NT2/D1 (cell line): ENCODE measurements at regions not wholly inside any gene's neighbourhood (a gene's known extent, or its start where the extent isn't known, plus 50 kb on each side); places are given as distances from the start of the nearest gene placed in this dataset.
"Not testable (repeated sequence)": the region's sequence is repeated elsewhere in the genome, so short reads cannot be mapped to it uniquely, and the experiment has no call there.

Experiments used
- DNase-seq: peaks from one replicate; pipeline ENCODE4 v3.0.0-alpha.2; 2011; ENCODE audit warnings: low read depth, low spot score
- H3K27me3 ChIP-seq: 2 replicates; pipeline ENCODE4 v1.6.0; 2011; ENCODE audit warnings: mild to moderate bottlenecking; ENCODE audit not compliant: insufficient read length, insufficient read depth
- H3K36me3 ChIP-seq: 2 replicates; pipeline ENCODE4 v1.6.1; 2011; ENCODE audit warnings: mild to moderate bottlenecking, low read length, mixed read lengths; ENCODE audit not compliant: insufficient read depth, insufficient read length
- H3K4me1 ChIP-seq: 2 replicates; pipeline ENCODE4 v1.5.1; 2011; ENCODE audit not compliant: insufficient read depth, insufficient read length
- H3K4me3 ChIP-seq: 2 replicates; pipeline ENCODE4 v1.5.1; 2011; ENCODE audit warnings: low read depth; ENCODE audit not compliant: insufficient read length
- H3K9ac ChIP-seq: 2 replicates; pipeline ENCODE4 v1.6.0; 2011; ENCODE audit warnings: low read depth; ENCODE audit not compliant: insufficient read length
- H3K9me3 ChIP-seq: 2 replicates; pipeline ENCODE4 v1.5.1; 2011; ENCODE audit warnings: mild to moderate bottlenecking, low read length; ENCODE audit not compliant: insufficient read depth
- SUZ12 ChIP-seq: IDR thresholded peaks from 2 replicates; pipeline ENCODE4 v1.6.1; 2011; ENCODE audit not compliant: insufficient read length, insufficient read depth; ENCODE audit errors: extremely low read depth
- YY1 ChIP-seq: IDR thresholded peaks from 2 replicates; pipeline ENCODE4 v1.6.1; 2011; ENCODE audit not compliant: insufficient read length, insufficient read depth
- ZNF274 ChIP-seq: IDR thresholded peaks from 2 replicates; pipeline ENCODE4 v1.6.1; 2011; ENCODE audit warnings: mild to moderate bottlenecking, low read depth, low read length

DNA sequence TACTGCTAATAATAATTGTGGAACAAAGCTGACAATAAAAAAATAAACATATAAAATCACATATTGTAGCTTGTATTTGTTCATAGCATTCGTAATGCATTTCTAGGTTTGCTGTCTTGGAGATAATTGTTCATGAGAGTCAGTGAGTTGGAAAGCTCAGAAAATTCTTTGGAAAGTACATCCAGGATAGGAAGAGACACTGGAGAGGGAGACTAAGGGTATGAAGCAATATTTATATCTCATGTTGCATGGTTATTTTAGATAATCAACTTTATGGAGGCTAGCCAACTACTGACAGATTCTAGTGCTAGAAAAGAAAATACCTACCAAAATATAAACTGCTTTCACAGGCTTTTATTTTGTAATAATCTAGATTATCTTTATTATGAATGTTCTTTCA is 1095.2 kb downstream of the FSCB start:
- no peak for DNase-seq

DNA sequence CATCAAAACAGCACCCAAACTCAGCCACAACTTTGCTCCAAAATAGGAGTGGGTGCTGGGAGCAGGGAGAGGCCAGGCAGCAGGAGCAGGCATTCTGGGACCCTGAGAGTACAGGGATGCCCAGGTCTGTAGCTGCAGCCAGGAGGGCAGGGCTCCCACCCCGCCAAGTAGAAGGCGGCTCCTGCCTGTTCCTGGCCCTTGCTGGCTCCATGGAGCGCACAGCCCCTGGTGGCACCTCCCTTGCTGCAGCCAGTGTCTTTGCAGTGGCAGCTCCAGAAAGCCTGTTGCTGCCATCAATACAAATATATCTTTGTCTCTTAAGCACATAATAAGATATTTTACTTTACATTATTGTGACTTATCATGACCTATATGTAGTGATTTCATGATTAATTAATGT is 1096.5 kb downstream of the FSCB start:
- TF ChIP-seq SUZ12 (no peak), ZNF274 (no peak), YY1 (no peak)

More for the DNA sequence above, 1095.2 kb downstream of the FSCB start:
- Histone ChIP-seq H3K4me1 (no peaks in the 10 kb centered on the region), H3K27me3 (no peaks in the 10 kb centered on the region), H3K36me3 (no peaks in the 10 kb centered on the region), H3K9me3 (no peaks in the 10 kb centered on the region), H3K9ac (no peak overlapping the region), H3K4me3 (no peak overlapping the region)
- no peak for TF ChIP-seq YY1
- no peak for TF ChIP-seq SUZ12
- no peak for TF ChIP-seq ZNF274

DNA sequence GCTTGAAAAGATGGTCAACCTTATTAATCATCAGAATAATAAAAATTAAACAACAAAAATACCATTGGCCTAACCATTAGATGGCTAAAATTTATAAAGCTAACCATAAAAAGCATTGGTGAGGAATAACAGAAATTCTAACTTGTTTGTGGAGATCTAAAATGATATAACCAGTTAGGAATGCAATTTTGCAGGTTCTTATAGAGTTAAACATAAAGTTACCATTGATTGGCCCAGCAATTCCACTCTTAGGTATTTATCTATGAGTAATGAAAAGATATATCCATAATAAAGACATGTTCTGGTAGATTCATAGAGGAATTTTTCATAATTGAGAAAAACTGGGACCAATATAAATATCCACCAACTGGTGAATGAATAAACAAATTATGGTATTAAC is 1098.6 kb downstream of the FSCB start:
- no peak for TF ChIP-seq ZNF274
- TF ChIP-seq YY1, result no peak
- no peak for TF ChIP-seq SUZ12
- H3K9me3 ChIP-seq, result no peaks in the 10 kb centered on the region
- no peak for DNase-seq

More for the DNA sequence above, 1096.5 kb downstream of the FSCB start:
- no peaks in the 10 kb centered on the region for H3K9me3 ChIP-seq
- DNase-seq, result no peak
- no peak overlapping the region for H3K9ac ChIP-seq
- no peaks in the 10 kb centered on the region for H3K36me3 ChIP-seq
- no peak overlapping the region for H3K4me3 ChIP-seq
- H3K27me3 ChIP-seq, result no peaks in the 10 kb centered on the region
- H3K4me1 ChIP-seq, result no peaks in the 10 kb centered on the region

DNA sequence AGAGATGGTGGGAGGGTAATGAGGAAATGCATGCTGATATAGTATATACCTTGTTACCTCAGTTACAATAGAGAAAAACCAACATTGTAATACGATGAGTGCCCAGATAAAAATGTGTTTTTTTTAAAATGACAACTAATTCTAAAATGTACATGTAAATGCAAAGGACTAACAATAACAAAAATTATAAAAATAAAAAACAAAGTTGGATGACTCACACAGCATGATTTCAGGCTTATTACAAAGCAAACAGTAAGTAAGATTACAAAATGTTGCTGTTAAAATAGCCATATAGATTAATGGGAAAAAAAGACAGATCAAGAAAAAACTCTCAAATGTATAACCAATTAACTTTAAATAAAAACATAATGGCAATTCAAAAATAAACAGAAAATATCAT is 1099.4 kb downstream of the FSCB start:
- Histone ChIP-seq H3K4me3 (no peak overlapping the region), H3K36me3 (no peaks in the 10 kb centered on the region), H3K4me1 (no peaks in the 10 kb centered on the region), H3K9ac (no peak overlapping the region), H3K27me3 (no peaks in the 10 kb centered on the region), H3K9me3 (no peaks in the 10 kb centered on the region)
- TF ChIP-seq ZNF274 (no peak), SUZ12 (no peak), YY1 (no peak)
- DNase-seq, result no peak

More for the DNA sequence above, 1098.6 kb downstream of the FSCB start:
- Histone ChIP-seq H3K4me1 (no peaks in the 10 kb centered on the region), H3K36me3 (no peaks in the 10 kb centered on the region), H3K9ac (no peak overlapping the region), H3K27me3 (no peaks in the 10 kb centered on the region), H3K4me3 (no peak overlapping the region)

DNA sequence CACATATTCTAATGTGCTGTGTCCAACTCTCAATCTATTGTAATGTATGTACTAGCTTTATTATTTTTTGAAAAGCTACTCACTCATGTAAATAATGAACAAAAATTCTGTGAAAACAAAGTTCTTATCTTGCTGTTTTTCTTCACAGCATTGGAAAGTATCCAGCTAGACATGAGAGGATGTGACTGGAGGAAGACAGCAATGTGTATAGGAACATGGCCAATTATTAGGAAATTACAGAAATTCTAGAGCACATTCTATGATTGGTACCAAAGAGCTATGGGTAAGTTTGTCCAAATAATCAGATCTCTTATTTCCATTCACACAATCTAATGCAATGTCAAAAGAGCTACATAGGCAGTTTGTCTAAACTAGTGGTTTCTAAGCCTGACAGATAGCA is 1100.2 kb downstream of the FSCB start:
- TF ChIP-seq YY1, result no peak
- TF ChIP-seq SUZ12, result no peak
- TF ChIP-seq ZNF274, result no peak
- DNase-seq, result no peak
- H3K4me3 ChIP-seq, result no peak overlapping the region
- no peaks in the 10 kb centered on the region for H3K36me3 ChIP-seq
- no peaks in the 10 kb centered on the region for H3K9me3 ChIP-seq
- H3K4me1 ChIP-seq, result no peaks in the 10 kb centered on the region
- H3K27me3 ChIP-seq, result no peaks in the 10 kb centered on the region
- no peak overlapping the region for H3K9ac ChIP-seq

DNA sequence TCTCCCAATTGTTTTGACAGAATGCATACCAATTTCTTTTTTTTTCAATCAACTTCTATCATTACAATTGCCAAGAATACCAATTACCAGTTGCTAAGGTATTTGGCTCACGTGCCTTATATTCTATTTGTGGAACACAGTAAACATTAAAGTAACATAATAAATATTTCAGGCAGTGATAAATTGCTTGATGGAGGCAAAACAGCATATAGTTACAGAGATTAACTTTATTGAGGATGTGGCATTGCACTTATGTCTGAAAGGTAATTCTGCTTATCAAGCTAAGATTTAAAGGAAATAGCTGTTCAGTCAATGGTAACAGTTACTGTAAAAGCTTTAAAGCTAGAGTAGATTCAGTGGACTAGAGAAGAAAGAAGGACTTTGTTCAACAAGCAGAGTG is 1107.8 kb downstream of the FSCB start:
- Histone ChIP-seq H3K36me3 (no peaks in the 10 kb centered on the region), H3K9ac (no peak overlapping the region), H3K27me3 (no peaks in the 10 kb centered on the region), H3K9me3 (no peaks in the 10 kb centered on the region), H3K4me1 (no peaks in the 10 kb centered on the region), H3K4me3 (no peak overlapping the region)
- no peak for DNase-seq
- TF ChIP-seq ZNF274 (no peak), SUZ12 (no peak), YY1 (no peak)

DNA sequence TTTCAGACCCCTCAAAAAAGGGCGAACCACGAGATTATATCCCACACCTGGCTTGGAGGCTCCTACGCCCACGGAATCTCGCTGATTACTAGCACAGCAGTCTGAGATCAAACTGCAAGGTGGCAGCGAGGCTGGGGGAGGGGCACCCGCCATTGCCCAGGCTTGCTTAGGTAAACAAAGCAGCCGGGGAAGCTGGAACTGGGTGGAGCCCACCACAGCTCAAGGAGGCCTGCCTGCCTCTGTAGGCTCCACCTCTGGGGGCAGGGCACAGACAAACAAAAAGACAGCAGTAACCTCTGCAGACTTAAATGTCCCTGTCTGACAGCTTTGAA is 1136.6 kb downstream of the FSCB start:
- not testable (repeated sequence) for H3K36me3 ChIP-seq, H3K4me1 ChIP-seq, H3K4me3 ChIP-seq, H3K9ac ChIP-seq, H3K27me3 ChIP-seq, DNase-seq, H3K9me3 ChIP-seq
